GM23248 (cell line): ENCODE measurements at regions not wholly inside any gene's neighbourhood (a gene's known extent, or its start where the extent isn't known, plus 50 kb on each side); places are given as distances from the start of the nearest gene placed in this dataset.

Source experiments
- DNase-seq: peaks from one replicate; pipeline ENCODE4 v3.0.0-alpha.2; 2015
- H2AFZ ChIP-seq: fragments of 200-600 bp; sonication (generic); 2 replicates; pipeline ENCODE4 v1.6.1; 2016; ENCODE audit warnings: antibody characterized with exemption
- H3F3A ChIP-seq: fragments of 200-600 bp; sonication (generic); 2 replicates; pipeline ENCODE4 v1.6.1; 2016; ENCODE audit warnings: mild to moderate bottlenecking, antibody characterized with exemption, mixed run types; ENCODE audit not compliant: insufficient read depth
- H3K27ac ChIP-seq: fragments of 200-600 bp; sonication (generic); 2 replicates; pipeline ENCODE4 v1.5.1; 2016; ENCODE audit warnings: mild to moderate bottlenecking
- H3K27me3 ChIP-seq: fragments of 200-600 bp; sonication (generic); replicated peaks from 2 replicates; pipeline ENCODE4 v1.6.1; 2016; ENCODE audit warnings: mild to moderate bottlenecking; ENCODE audit not compliant: insufficient read depth
- H3K36me3 ChIP-seq: fragments of 200-600 bp; sonication (generic); 2 replicates; pipeline ENCODE4 v1.6.1; 2016; ENCODE audit warnings: low read depth, mild to moderate bottlenecking
- H3K4me1 ChIP-seq: fragments of 200-600 bp; sonication (generic); 2 replicates; pipeline ENCODE4 v1.6.1; 2016; ENCODE audit warnings: mild to moderate bottlenecking; ENCODE audit not compliant: insufficient read depth
- H3K4me2 ChIP-seq: fragments of 200-600 bp; sonication (generic); one replicate; pipeline ENCODE4 v1.6.1; 2016; ENCODE audit warnings: mild to moderate bottlenecking; ENCODE audit not compliant: unreplicated experiment
- H3K4me3 ChIP-seq: fragments of 200-600 bp; sonication (generic); 2 replicates; pipeline ENCODE4 v1.5.1; 2016; ENCODE audit warnings: mild to moderate bottlenecking
- H3K79me2 ChIP-seq: fragments of 200-600 bp; sonication (generic); 2 replicates; pipeline ENCODE4 v1.6.1; 2016; ENCODE audit warnings: mild to moderate bottlenecking; ENCODE audit not compliant: insufficient read depth
- H3K9ac ChIP-seq: fragments of 200-600 bp; sonication (generic); 2 replicates; pipeline ENCODE4 v1.6.1; 2016; ENCODE audit warnings: mild to moderate bottlenecking
- H3K9me2 ChIP-seq: fragments of 200-600 bp; sonication (generic); 2 replicates; pipeline ENCODE4 v1.6.1; 2016; ENCODE audit warnings: mixed run types, mild to moderate bottlenecking, moderate library complexity; ENCODE audit not compliant: insufficient read depth
- H3K9me3 ChIP-seq: fragments of 200-600 bp; sonication (generic); one replicate; pipeline ENCODE4 v1.6.1; 2017; ENCODE audit warnings: low read depth
- H4K20me1 ChIP-seq: fragments of 200-600 bp; sonication (generic); 2 replicates; pipeline ENCODE4 v1.6.0; 2016; ENCODE audit not compliant: insufficient read depth
- EZH2 ChIP-seq: fragments of 200-600 bp; sonication (generic); IDR thresholded peaks from 2 replicates; pipeline ENCODE4 v1.6.1; 2018; ENCODE audit warnings: antibody characterized with exemption, mild to moderate bottlenecking; ENCODE audit not compliant: insufficient read depth, poor library complexity, severe bottlenecking
- EZH2phosphoT487 ChIP-seq: fragments of 200-600 bp; sonication (generic); IDR thresholded peaks from 2 replicates; pipeline ENCODE4 v1.6.1; 2018; ENCODE audit warnings: antibody characterized with exemption, moderate library complexity, mild to moderate bottlenecking, low read depth; ENCODE audit not compliant: insufficient read depth
- WGBS, 2 experiments: methylation state at CpG; one replicate each; pipeline ENCODE4 v1.1.6; 2015 to 2017; ENCODE audit warnings: low lambda C conversion rate in 2 of 2, low coverage in 1 of 2; ENCODE audit errors: missing lambda C conversion rate in 2 of 2; 5-methylcytosine and 5-hydroxymethylcytosine counted together
- in situ Hi-C: fragments of 300-500 bp; cut with MboI; formaldehyde crosslinking; loops from 2 replicates; pipeline ENCODE4 v1.15.0; 2020

DNA sequence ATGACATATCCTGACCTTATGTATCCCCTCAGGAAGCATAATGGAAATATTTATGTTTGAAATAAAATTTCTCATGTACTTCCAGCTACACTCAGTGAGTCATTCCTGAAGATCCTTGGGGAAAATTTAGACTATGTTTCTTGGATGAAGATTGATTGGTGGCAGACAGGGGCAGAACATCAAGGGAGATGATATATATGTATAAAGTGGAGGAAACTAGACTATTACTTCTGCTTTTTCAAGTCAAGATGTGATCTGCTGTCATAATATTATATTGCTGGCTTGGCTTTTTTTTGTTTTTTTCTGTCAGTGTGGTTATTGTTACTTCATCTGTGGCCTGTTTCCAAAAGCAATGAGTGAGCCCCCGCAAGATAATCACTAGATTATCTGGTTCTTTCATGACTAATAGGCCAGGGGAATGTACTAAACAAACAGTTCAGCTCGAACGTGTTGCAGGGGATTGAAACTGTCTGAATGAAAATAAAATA is 87.2 kb upstream of the TNFSF11 start:
- in situ Hi-C loops, result no loop called here
- no peaks in the 10 kb centered on the region for H3K9me3 ChIP-seq

DNA sequence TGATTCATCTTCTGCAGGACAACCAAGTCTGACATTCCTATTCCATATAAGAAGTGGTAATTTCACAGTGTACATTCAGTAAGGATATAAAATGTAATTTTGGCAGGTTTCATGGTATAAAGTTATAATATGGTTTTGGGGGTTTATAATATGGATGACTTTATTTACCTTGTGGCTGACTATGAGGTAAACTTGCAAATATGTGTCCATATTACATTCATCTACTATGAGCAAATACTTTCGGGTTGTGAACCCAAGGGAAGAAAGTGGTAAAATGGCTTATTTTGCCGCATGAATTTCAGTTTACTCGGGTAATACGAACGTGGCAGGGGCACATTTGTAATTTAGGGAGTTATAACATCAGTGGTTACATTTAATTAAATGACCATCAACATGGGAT is 86.7 kb upstream of the TNFSF11 start:
- H3K36me3 ChIP-seq, result no peaks in the 10 kb centered on the region
- H3K4me2 ChIP-seq, result no peak overlapping the region
- 77 to 78% methylated on average over 5 of the region's 5 CpGs for WGBS, 2 experiments
- no peak for DNase-seq
- in situ Hi-C loops, result no loop called here
- peaks cover 14% of the 10 kb centered on the region; the same call in 1 of the 2 replicates for H3F3A ChIP-seq
- H3K79me2 ChIP-seq, result no peaks in the 10 kb centered on the region
- no peak overlapping the region for H2AFZ ChIP-seq
- H3K9me2 ChIP-seq, result no peaks in the 10 kb centered on the region
- no peaks in the 10 kb centered on the region for H4K20me1 ChIP-seq
- TF ChIP-seq EZH2, result no peak
- H3K27me3 ChIP-seq, result peaks cover 68% of the 10 kb centered on the region
- no peak overlapping the region for H3K4me3 ChIP-seq
- H3K9me3 ChIP-seq, result no peaks in the 10 kb centered on the region
- H3K4me1 ChIP-seq, result peaks cover 12% of the 10 kb centered on the region
- no peak overlapping the region for H3K9ac ChIP-seq
- no peak overlapping the region for H3K27ac ChIP-seq

More for the DNA sequence above, 87.2 kb upstream of the TNFSF11 start:
- TF ChIP-seq EZH2, result no peak
- TF ChIP-seq EZH2phosphoT487, result 0 out of 2 replicates have a peak, but pooled peaks have one; percentile 65
- Histone ChIP-seq H2AFZ (no peak overlapping the region), H3K9me2 (no peaks in the 10 kb centered on the region), H3K4me2 (no peak overlapping the region), H3K4me1 (peaks cover 12% of the 10 kb centered on the region), H3K27ac (no peak overlapping the region), H3K36me3 (no peaks in the 10 kb centered on the region), H3K9ac (no peak overlapping the region), H3K27me3 (peaks cover 64% of the 10 kb centered on the region), H4K20me1 (no peaks in the 10 kb centered on the region), H3K4me3 (no peak overlapping the region), H3K79me2 (no peaks in the 10 kb centered on the region), H3F3A (peaks cover 14% of the 10 kb centered on the region; the same call in 1 of the 2 replicates)
- 0% methylated on average over 3 of the region's 3 CpGs for WGBS, 2 experiments
- DNase-seq, result peak; percentile 69

DNA sequence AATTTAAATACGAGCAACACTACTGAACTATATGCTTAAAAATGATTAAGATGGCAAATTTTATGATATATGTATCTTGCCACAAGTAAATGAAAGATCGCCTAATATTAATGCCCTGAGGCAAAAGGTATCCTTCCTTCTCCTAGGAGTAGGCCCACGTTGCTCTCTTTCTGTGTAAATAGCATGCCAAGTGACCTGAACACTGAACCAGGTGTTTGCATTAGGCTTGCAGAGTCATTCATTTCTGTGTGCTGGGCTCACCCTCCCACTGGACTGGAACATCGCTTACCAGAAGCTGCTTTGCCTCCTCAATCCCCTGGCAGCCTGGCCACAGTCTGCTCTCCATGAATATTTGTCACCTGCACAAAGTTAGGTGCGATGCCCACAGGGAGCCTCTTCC is 83.3 kb upstream of the TNFSF11 start:
- in situ Hi-C loops, result no loop called here
- Histone ChIP-seq H3K27ac (no peak overlapping the region), H3K9me3 (no peaks in the 10 kb centered on the region), H3K79me2 (no peaks in the 10 kb centered on the region), H3K27me3 (peaks cover 66% of the 10 kb centered on the region), H4K20me1 (no peaks in the 10 kb centered on the region), H3K4me2 (no peak overlapping the region), H3K4me1 (peaks cover 12% of the 10 kb centered on the region), H3K36me3 (no peaks in the 10 kb centered on the region), H3F3A (peaks cover 14% of the 10 kb centered on the region; the same call in 1 of the 2 replicates), H3K9ac (no peak overlapping the region), H3K4me3 (no peak overlapping the region), H3K9me2 (no peaks in the 10 kb centered on the region), H2AFZ (no peak overlapping the region)
- TF ChIP-seq EZH2 (no peak), EZH2phosphoT487 (no peak)
- WGBS, 2 experiments, result 28 to 32% methylated on average over 5 of the region's 5 CpGs
- no peak for DNase-seq

DNA sequence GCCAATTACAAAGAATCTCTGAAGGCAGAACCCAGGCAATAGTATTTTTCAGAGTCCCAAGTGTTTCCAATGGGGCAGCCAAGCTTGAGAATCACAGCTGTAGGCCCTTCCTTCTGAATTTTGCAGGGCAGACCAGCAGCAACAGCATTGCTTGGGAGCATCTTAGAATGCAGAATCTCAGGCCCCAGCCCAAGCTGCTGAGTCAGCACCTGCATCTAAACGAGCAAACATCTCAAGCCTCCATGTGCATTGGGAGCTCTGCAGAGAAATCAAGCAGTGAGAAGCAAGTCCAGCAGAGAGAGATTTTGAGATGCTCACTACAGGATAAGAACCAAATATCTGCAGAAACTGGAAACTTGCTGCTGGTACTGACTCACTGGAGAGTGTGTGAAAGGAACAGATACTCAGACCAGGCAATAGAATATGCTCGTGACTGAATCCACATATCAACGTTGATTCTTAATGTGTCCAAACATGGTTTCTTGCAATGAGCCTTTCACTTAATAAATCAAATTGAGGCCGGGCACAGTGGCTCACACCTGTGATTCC is 81.5 kb upstream of the TNFSF11 start:
- Histone ChIP-seq H3K9me2 (no peaks in the 10 kb centered on the region), H3F3A (peaks cover 3% of the 10 kb centered on the region; the same call in 1 of the 2 replicates), H3K27me3 (peaks cover 75% of the 10 kb centered on the region), H3K9ac (no peak overlapping the region), H3K4me2 (no peak overlapping the region), H3K9me3 (no peaks in the 10 kb centered on the region), H3K4me1 (peaks cover under 1% of the 10 kb centered on the region), H3K4me3 (no peak overlapping the region), H2AFZ (no peak overlapping the region), H4K20me1 (no peaks in the 10 kb centered on the region), H3K36me3 (no peaks in the 10 kb centered on the region), H3K79me2 (no peaks in the 10 kb centered on the region), H3K27ac (no peak overlapping the region)
- 32 to 33% methylated on average over 4 of the region's 4 CpGs for WGBS, 2 experiments
- no peak for DNase-seq
- in situ Hi-C loops, result no loop called here
- TF ChIP-seq EZH2, result no peak
- no peak for TF ChIP-seq EZH2phosphoT487

DNA sequence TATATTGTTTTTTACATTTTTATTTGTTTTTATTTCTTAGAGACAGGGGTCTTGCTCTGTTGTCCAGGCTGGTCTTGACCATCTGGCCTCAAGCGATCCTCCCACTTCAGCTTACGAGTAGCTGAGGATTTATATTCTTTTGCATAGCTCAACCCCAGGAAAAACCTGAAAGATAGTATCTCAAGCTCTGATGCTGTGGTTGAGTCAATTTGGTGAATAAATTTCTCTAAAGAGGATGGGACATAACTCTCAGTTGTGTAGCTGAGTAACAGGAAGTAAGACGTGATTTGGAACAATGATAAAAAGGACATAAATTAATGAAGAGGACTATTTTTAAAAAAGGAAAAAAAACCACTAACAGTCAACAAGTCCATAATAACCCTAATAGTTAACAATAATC is 79.8 kb upstream of the TNFSF11 start:
- H3K4me1 ChIP-seq, result peaks cover 5% of the 10 kb centered on the region; the same call in 1 of the 2 replicates
- peaks cover 65% of the 10 kb centered on the region for H3K27me3 ChIP-seq
- in situ Hi-C loops, result no loop called here
- no peak overlapping the region for H3K4me2 ChIP-seq
- H3K9me2 ChIP-seq, result no peaks in the 10 kb centered on the region
- H3K4me3 ChIP-seq, result no peak overlapping the region
- H2AFZ ChIP-seq, result no peak overlapping the region
- H3K79me2 ChIP-seq, result no peaks in the 10 kb centered on the region
- DNase-seq, result no peak
- TF ChIP-seq EZH2, result no peak
- no peak for TF ChIP-seq EZH2phosphoT487
- H3K9ac ChIP-seq, result no peak overlapping the region
- 48 to 53% methylated on average over 3 of the region's 3 CpGs for WGBS, 2 experiments
- H3K27ac ChIP-seq, result no peak overlapping the region
- H3K36me3 ChIP-seq, result no peaks in the 10 kb centered on the region
- H4K20me1 ChIP-seq, result no peaks in the 10 kb centered on the region
- no peaks in the 10 kb centered on the region for H3K9me3 ChIP-seq
- no peaks in the 10 kb centered on the region for H3F3A ChIP-seq
